GM18505 (cell line): ENCODE measurements at regions not wholly inside any gene's neighbourhood (a gene's known extent, or its start where the extent isn't known, plus 50 kb on each side); places are given as distances from the start of the nearest gene placed in this dataset.

Source experiments
- ATAC-seq: cut with Tn5 transposase; IDR thresholded peaks from one replicate; pipeline ENCODE4 v1.9.1; 2021; ENCODE audit not compliant: unreplicated experiment
- POLR2A ChIP-seq: IDR thresholded peaks from 4 replicates; pipeline ENCODE4 v1.6.1; 2011; ENCODE audit warnings: borderline replicate concordance; ENCODE audit not compliant: insufficient read depth, insufficient read length; ENCODE audit errors: extremely low read depth

GRCh38 chrX:130974323-130974722, 71.3 kb upstream of the ENOX2 start:
- ATAC-seq, result no peak
- no peak for TF ChIP-seq POLR2A

DNA sequence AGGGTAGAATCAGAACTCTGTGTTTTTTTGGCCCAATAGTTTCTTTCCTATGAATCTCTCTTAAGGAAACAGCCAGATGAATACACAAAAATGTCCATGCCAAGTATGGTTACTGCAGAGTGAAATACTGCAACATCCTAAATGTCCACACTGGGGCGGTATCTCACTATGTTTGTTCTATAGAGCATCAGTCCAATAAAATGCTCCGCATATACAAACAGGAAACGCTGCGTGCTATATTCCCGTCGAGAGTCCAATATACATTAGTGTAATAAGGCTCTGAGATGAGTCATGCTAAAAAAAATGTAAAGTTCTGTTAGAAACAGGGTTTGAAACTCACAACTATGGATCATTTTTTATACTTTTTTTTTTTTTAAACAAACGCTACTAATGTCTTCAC, 72.9 kb upstream of the ENOX2 start:
- ATAC-seq, result peak; percentile 89
- no peak for TF ChIP-seq POLR2A

DNA sequence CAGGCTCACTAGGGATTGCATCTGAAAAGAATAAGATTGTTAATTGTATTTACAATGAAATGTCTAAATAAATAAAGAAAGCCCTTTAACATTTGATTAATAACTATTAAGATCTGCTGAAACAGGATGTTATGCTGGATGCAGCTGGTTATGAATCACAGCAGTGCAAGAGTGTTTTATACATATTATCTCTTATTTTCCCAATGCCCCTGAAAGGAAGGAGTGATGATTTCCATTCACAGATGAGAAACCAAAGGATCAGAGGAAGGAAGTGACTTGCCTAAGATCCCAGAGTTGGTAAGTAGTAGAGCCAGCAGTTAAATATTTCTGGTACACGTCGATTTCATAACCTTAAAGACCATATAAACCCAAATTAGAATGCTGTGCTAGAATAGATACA, 76.3 kb upstream of the ARHGAP36 start:
- no peak for ATAC-seq
- TF ChIP-seq POLR2A, result no peak

GRCh38 chrX:130984782-130985181, 73.4 kb upstream of the ARHGAP36 start:
- ATAC-seq, result no peak
- TF ChIP-seq POLR2A, result no peak

DNA sequence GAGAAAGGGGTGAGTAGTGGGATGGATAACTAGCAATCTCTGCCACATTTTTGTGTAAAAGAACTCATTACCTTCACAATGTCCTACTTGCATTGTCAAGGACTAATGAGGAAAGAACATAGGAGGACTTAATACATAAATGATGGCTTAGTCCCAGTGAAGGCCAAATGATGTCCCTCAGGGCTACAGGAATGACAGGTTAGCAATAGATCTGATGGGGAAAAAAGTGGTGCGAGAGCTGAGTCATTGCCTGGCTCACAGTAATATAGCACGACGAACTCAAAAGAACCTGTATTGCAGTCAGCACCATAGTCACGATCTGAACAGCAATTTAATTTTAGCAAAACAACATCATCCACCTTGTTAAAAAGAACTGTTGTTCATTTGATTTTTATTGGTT, 70.9 kb upstream of the ARHGAP36 start:
- ATAC-seq, result no peak
- TF ChIP-seq POLR2A, result no peak

DNA sequence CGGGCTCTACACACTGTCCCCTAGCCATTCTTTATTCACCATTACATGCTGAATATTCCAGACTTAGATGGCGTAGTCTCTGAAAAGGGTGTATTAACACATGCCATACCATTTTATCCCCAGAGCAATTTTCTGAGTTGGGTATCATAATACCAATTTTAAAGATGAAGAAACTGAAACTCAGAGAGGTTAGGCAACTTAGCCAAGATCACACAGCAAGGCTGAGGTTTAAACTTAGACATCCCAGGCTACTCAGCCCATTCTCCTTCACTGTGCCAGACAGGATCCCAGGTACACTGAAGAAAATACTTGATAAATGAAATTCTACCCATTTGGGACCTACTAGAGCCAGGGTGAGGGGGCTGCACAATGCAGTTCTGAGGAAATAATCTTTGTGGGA, 67.4 kb upstream of the ARHGAP36 start:
- TF ChIP-seq POLR2A, result no peak
- ATAC-seq, result no peak

DNA sequence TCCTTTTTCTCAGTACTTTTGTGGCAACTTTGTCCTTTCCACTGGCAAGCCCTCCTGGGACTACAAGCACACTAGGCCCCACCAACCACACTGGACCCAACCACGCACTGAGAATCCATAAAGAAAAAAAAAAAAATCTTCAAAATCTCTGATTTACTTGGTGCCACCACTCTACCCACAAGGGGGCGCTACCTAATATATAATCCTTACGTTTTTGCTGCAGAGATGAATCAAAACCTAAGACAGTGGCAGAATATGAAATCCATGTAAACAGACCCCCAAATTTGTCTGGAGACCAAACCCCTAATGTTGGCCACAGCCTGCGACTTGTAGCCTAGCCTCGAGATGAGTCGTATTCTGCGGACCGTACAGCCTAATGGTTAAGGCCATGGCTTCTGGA, 63.5 kb upstream of the ARHGAP36 start:
- no peak for ATAC-seq
- no peak for TF ChIP-seq POLR2A

DNA sequence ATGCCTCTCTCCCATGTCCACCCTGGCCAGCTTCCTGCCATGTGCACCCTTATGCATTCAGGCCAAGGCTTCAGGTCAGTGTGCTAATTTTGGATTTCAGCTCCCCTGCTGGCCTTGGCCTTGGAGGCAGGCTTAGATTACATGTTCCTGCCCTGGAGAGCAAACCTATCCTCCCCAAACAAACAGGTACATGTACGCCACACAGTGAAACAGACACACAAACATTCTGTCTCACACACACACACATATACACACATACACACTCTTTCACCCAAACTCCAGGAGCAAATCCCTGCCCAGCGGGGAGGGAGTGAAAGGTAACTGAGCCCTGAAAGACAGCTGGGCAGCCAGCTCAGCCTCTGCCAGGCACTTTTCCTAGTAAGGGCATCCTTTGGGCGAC, 62.7 kb upstream of the ARHGAP36 start:
- ATAC-seq, result no peak

GRCh38 chrX:130997314-130997713, 60.8 kb upstream of the ARHGAP36 start:
- no peak for ATAC-seq
- no peak for TF ChIP-seq POLR2A

More for the DNA sequence above, 62.7 kb upstream of the ARHGAP36 start:
- no peak for TF ChIP-seq POLR2A

DNA sequence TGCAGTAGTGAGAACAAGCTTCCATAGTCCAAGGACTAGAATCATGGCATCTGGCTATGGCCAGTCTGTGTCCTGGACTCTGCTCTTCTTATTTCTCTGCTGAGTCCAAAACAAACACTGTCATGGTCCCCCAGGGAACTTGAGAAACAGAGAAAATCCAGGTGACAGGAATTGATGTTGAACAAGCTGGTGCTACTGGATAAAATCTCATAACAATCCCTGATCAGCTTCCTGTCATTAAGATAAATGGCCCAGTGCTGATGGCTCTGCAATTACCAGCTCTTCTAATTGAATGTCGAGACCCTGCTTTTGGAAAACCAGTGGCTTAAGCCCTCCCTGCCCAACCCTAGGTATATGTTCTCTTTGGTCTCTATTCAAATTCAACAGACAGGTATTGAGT, 58.8 kb upstream of the ARHGAP36 start:
- no peak for TF ChIP-seq POLR2A
- ATAC-seq, result no peak
